ENCODE measurements at regions not wholly inside any gene's neighbourhood (a gene's known extent, or its start where the extent isn't known, plus 50 kb on each side); places are given as distances from the start of the nearest gene placed in this dataset.

DNA sequence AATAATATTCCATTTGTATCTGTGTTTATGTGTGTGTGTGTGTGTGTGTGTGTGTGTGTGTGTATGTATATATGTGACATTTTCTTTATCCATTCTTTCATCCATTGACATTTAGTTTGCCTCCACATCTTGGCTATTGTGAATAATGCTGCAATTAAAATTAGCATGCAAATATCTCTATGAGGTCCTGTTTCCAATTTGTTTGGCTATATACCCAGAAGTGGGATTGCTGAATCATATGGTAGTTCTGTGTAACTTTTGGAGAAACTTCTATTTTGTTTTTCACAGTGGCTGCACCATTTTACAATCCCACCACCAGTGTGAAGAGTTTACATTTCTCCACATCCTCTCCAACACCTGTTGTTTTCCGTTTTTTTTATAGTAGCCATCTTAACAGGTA is 53.1 kb downstream of the CH25H start:
- POLR2A ChIA-PET, result no interaction called here
- DNase-seq (ENCODE audit: low read depth, low spot score), result no peak

DNA sequence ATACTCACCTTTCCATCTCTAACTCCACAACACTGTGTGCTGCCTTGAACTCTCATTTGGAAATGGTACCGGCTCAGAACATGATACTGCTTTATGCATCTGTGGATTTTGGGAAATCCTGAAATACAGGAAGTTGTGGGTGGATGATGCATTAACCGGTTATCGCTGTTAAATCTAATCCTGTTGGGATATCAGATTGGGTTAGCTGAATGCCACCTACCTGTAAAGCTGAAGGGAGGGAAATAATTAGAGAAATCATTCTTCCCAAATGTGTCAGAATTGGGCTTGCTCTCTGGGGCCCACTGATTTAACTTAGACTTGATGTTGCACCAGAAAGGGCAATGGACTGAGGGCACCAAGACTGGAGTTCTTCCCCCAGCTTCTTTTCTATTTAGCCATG is 54.0 kb downstream of the CH25H start:
- H3K27ac ChIP-seq (ENCODE audit: low read depth, low read length), result no peak overlapping the region
- ChIA-PET CTCF (interaction anchor here (0.7 kb wide), 1 partner anchor 124 kb away, joined by 3 read pairs; no protein-coding TSS in a partner anchor), POLR2A (no interaction called here)
- no peak overlapping the region for H3K4me3 ChIP-seq (ENCODE audit: low read depth, low read length)
- no peaks in the 10 kb centered on the region for H3K9me3 ChIP-seq (ENCODE audit: control insufficient read depth, insufficient read depth, low read length)
- no peaks in the 10 kb centered on the region for H3K27me3 ChIP-seq (ENCODE audit: control insufficient read depth, insufficient read depth, low read length)
- DNase-seq (ENCODE audit: low read depth, low spot score), result no peak
- TF ChIP-seq, protein P1, sequence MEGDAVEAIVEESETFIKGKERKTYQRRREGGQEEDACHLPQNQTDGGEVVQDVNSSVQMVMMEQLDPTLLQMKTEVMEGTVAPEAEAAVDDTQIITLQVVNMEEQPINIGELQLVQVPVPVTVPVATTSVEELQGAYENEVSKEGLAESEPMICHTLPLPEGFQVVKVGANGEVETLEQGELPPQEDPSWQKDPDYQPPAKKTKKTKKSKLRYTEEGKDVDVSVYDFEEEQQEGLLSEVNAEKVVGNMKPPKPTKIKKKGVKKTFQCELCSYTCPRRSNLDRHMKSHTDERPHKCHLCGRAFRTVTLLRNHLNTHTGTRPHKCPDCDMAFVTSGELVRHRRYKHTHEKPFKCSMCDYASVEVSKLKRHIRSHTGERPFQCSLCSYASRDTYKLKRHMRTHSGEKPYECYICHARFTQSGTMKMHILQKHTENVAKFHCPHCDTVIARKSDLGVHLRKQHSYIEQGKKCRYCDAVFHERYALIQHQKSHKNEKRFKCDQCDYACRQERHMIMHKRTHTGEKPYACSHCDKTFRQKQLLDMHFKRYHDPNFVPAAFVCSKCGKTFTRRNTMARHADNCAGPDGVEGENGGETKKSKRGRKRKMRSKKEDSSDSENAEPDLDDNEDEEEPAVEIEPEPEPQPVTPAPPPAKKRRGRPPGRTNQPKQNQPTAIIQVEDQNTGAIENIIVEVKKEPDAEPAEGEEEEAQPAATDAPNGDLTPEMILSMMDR (IDR thresholded peaks at IDR 0.05; ENCODE audit: low read depth, low read length), result no peak

More for the DNA sequence above, 53.1 kb downstream of the CH25H start:
- no peak overlapping the region for H3K4me3 ChIP-seq (ENCODE audit: low read depth, low read length)
- TF ChIP-seq, protein P1 (IDR thresholded peaks at IDR 0.05; ENCODE audit: low read depth, low read length), result no peak
- H3K9me3 ChIP-seq (ENCODE audit: control insufficient read depth, insufficient read depth, low read length), result no peaks in the 10 kb centered on the region
- no peaks in the 10 kb centered on the region for H3K27me3 ChIP-seq (ENCODE audit: control insufficient read depth, insufficient read depth, low read length)
- CTCF ChIA-PET, result no interaction called here
- no peak overlapping the region for H3K27ac ChIP-seq (ENCODE audit: low read depth, low read length)

DNA sequence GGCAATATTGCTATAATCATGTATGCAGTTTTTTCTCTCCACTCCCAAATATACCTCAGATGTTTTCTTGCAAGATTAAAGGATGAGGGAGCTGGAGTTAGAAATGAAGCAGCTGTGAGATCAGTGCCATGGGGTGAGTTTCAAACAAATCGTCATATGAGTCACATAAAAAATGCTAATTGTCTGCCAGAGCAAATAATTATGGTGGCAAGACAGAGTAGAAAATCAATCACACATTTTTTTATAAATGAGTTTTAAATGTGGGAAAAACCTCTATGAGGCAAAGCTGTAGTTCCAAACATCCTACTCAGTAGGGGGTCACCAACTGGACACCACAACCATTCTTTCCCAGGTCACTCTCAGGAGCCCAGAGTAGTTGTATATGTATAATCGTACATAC is 55.3 kb downstream of the CH25H start:
- no peaks in the 10 kb centered on the region for H3K9me3 ChIP-seq (ENCODE audit: control insufficient read depth, insufficient read depth, low read length)
- no peak overlapping the region for H3K27ac ChIP-seq (ENCODE audit: low read depth, low read length)

DNA sequence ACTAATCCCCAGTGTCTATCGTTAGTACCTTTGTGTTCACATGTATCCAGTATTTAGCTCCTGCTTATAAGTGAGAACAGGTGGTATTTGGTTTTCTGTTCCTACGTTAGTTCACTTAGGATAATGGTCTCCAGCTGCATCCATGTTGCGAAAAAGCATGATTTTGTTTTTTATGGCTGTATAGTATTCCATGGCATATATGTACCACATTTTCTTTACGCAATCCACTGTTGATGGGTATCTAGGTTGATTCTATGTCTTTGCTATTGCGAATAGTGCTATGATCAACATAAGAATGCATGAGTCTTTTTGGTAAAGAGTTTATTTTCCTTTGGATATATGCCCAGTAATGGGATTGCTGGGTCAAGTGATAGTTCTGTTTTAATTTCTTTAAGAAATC is 59.1 kb downstream of the CH25H start:
- no peak overlapping the region for H3K4me3 ChIP-seq (ENCODE audit: low read depth, low read length)
- no peak overlapping the region for H3K27ac ChIP-seq (ENCODE audit: low read depth, low read length)
- ChIA-PET CTCF (no interaction called here), POLR2A (no interaction called here)
- no peaks in the 10 kb centered on the region for H3K9me3 ChIP-seq (ENCODE audit: control insufficient read depth, insufficient read depth, low read length)
- DNase-seq (ENCODE audit: low read depth, low spot score), result no peak
- no peaks in the 10 kb centered on the region for H3K27me3 ChIP-seq (ENCODE audit: control insufficient read depth, insufficient read depth, low read length)
- TF ChIP-seq, protein P1 (IDR thresholded peaks at IDR 0.05; ENCODE audit: low read depth, low read length), result no peak

More for the DNA sequence above, 55.3 kb downstream of the CH25H start:
- ChIA-PET POLR2A (interaction anchor here (0.8 kb wide), 2 partner anchors 13 to 65 kb away, joined by 3 read pairs; no protein-coding TSS in a partner anchor), CTCF (interaction anchor here (1.0 kb wide), 1 partner anchor 122 kb away, joined by 3 read pairs; no protein-coding TSS in a partner anchor)
- TF ChIP-seq, protein P1 (IDR thresholded peaks at IDR 0.05; ENCODE audit: low read depth, low read length), result no peak
- DNase-seq (ENCODE audit: low read depth, low spot score), result peak; percentile 64
- H3K4me3 ChIP-seq (ENCODE audit: low read depth, low read length), result no peak overlapping the region
- H3K27me3 ChIP-seq (ENCODE audit: control insufficient read depth, insufficient read depth, low read length), result no peaks in the 10 kb centered on the region

DNA sequence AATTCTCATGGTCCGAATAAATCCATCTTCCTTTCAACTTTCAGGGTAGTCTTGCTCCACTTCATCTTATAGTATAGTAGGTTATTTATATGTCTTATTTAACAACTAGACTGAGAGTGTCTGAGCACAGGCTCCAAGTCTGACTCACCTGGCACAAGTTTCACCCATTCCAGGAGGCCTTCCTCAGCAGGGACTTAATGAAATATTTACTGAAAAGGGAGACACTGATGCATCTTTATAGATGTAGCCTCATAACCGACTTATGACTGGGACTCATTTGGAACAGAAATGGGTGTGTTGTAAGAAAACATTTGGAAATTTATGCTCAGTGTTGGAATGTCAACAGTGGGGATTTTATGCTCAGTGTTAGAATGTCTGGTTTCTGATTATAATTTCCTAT is 59.9 kb downstream of the CH25H start:
- H3K27me3 ChIP-seq (ENCODE audit: control insufficient read depth, insufficient read depth, low read length), result no peaks in the 10 kb centered on the region
- no peak overlapping the region for H3K27ac ChIP-seq (ENCODE audit: low read depth, low read length)
- H3K4me3 ChIP-seq (ENCODE audit: low read depth, low read length), result no peak overlapping the region
- POLR2A ChIA-PET, result no interaction called here
- TF ChIP-seq, protein P1 (IDR thresholded peaks at IDR 0.05; ENCODE audit: low read depth, low read length), result no peak
- peak; percentile 67 for DNase-seq (ENCODE audit: low read depth, low spot score)
- no peaks in the 10 kb centered on the region for H3K9me3 ChIP-seq (ENCODE audit: control insufficient read depth, insufficient read depth, low read length)
- CTCF ChIA-PET, result no interaction called here

Measured in AG04450 (cell line).